PC-9 (cell line): ENCODE measurements at regions not wholly inside any gene's neighbourhood (a gene's known extent, or its start where the extent isn't known, plus 50 kb on each side); places are given as distances from the start of the nearest gene placed in this dataset.

Experiments used
- BruUV-seq: library from RNA; stranded (reverse); fragments of 400-500 nt; replicated peaks from 2 replicates; lab custom pipeline; 2021; lab: Mats Ljungman, UMichigan
- CTCF ChIA-PET: fragments of 300-600 bp; sonication (Branson Sonifier 250); formaldehyde crosslinking; loops from one replicate; lab custom pipeline; 2022; ENCODE audit warnings: antibody characterized with exemption; lab: Charles Lee
- POLR2A ChIA-PET: fragments of 300-600 bp; sonication (Branson Sonifier 250); formaldehyde crosslinking; loops from one replicate; lab custom pipeline; 2022; ENCODE audit warnings: antibody characterized with exemption; ENCODE audit not compliant: unreplicated experiment; lab: Charles Lee
- DNase-seq, 2 experiments: peaks; one replicate each; pipeline versions ENCODE4 v3.0.0 to v3.0.0-alpha.2; 2015 to 2022; ENCODE audit warnings: mixed read lengths in 1 of 2
- H2AFZ ChIP-seq: fragments of 200-600 bp; sonication (generic); 2 replicates; pipeline ENCODE4 v1.8.1; 2017; ENCODE audit warnings: antibody characterized with exemption
- H3F3A ChIP-seq: fragments of 200-600 bp; sonication (generic); 2 replicates; pipeline ENCODE4 v1.8.1; 2017; ENCODE audit warnings: antibody characterized with exemption, mild to moderate bottlenecking, low read depth; ENCODE audit not compliant: insufficient read depth
- H3K27ac ChIP-seq: fragments of 200-600 bp; sonication (generic); 2 replicates; pipeline ENCODE4 v1.6.1; 2016; ENCODE audit warnings: mixed run types
- H3K27me3 ChIP-seq: fragments of 200-600 bp; sonication (generic); 2 replicates; pipeline ENCODE4 v1.6.1; 2016; ENCODE audit warnings: low read depth, mixed run types; ENCODE audit not compliant: insufficient read depth
- H3K36me3 ChIP-seq: fragments of 200-600 bp; sonication (generic); 2 replicates; pipeline ENCODE4 v1.6.1; 2016; ENCODE audit warnings: low read depth, mixed run types
- H3K4me1 ChIP-seq: fragments of 200-600 bp; sonication (generic); replicated peaks from 2 replicates; pipeline ENCODE4 v1.6.1; 2016; ENCODE audit warnings: mixed run types; ENCODE audit not compliant: insufficient read depth
- H3K4me2 ChIP-seq: fragments of 200-600 bp; sonication (generic); 2 replicates; pipeline ENCODE4 v1.6.1; 2017; ENCODE audit warnings: mixed run types
- H3K4me3 ChIP-seq: fragments of 200-600 bp; sonication (generic); 2 replicates; pipeline ENCODE4 v1.6.1; 2016; ENCODE audit warnings: mixed run types
- H3K79me2 ChIP-seq: fragments of 200-600 bp; sonication (generic); 2 replicates; pipeline ENCODE4 v1.6.1; 2017; ENCODE audit warnings: low read depth, mixed run types
- H3K9me2 ChIP-seq: fragments of 200-600 bp; sonication (generic); 2 replicates; pipeline ENCODE4 v1.8.1; 2017; ENCODE audit warnings: mild to moderate bottlenecking; ENCODE audit not compliant: insufficient read depth
- H3K9me3 ChIP-seq: fragments of 200-600 bp; sonication (generic); 2 replicates; pipeline ENCODE4 v1.8.1; 2016; ENCODE audit warnings: low read depth; ENCODE audit not compliant: insufficient read depth
- H4K20me1 ChIP-seq: fragments of 200-600 bp; sonication (generic); 2 replicates; pipeline ENCODE4 v1.8.1; 2017; ENCODE audit not compliant: insufficient read depth
- EZH2 ChIP-seq: fragments of 200-600 bp; sonication (generic); IDR thresholded peaks from 2 replicates; pipeline ENCODE4 v1.8.0; 2017; ENCODE audit warnings: antibody characterized with exemption, low read depth
- intact Hi-C: fragments of 100-400 bp; cut with micrococcal nuclease; formaldehyde crosslinking; loops from one replicate; pipeline ENCODE4 v1.10.0; 2022; ENCODE audit not compliant: unreplicated experiment
- TF ChIP-seq, protein P1 (sequence below): fragments of 200-600 bp; sonication (generic); conservative IDR thresholded peaks from 2 replicates; pipeline ENCODE4 v1.6.1; 2017; ENCODE audit warnings: mixed run types, antibody characterized with exemption, mild to moderate bottlenecking, moderate library complexity

GRCh38 chr1:101603726-101604125, 366.9 kb downstream of the S1PR1 start:
- Histone ChIP-seq H3K27ac (no peak overlapping the region), H3K36me3 (no peaks in the 10 kb centered on the region), H3K79me2 (no peaks in the 10 kb centered on the region), H3K9me2 (no peaks in the 10 kb centered on the region), H3K4me2 (no peak overlapping the region), H3K4me3 (no peak overlapping the region), H3F3A (no peaks in the 10 kb centered on the region), H3K27me3 (no peaks in the 10 kb centered on the region), H3K4me1 (no peaks in the 10 kb centered on the region), H3K9me3 (no peaks in the 10 kb centered on the region), H4K20me1 (no peaks in the 10 kb centered on the region), H2AFZ (no peak overlapping the region)
- no peak for DNase-seq
- TF ChIP-seq, protein P1, sequence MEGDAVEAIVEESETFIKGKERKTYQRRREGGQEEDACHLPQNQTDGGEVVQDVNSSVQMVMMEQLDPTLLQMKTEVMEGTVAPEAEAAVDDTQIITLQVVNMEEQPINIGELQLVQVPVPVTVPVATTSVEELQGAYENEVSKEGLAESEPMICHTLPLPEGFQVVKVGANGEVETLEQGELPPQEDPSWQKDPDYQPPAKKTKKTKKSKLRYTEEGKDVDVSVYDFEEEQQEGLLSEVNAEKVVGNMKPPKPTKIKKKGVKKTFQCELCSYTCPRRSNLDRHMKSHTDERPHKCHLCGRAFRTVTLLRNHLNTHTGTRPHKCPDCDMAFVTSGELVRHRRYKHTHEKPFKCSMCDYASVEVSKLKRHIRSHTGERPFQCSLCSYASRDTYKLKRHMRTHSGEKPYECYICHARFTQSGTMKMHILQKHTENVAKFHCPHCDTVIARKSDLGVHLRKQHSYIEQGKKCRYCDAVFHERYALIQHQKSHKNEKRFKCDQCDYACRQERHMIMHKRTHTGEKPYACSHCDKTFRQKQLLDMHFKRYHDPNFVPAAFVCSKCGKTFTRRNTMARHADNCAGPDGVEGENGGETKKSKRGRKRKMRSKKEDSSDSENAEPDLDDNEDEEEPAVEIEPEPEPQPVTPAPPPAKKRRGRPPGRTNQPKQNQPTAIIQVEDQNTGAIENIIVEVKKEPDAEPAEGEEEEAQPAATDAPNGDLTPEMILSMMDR = no peak
- no peak for TF ChIP-seq EZH2
- POLR2A ChIA-PET = no interaction called here
- intact Hi-C loops = no loop called here
- BruUV-seq = no TSS peak
- CTCF ChIA-PET = no interaction called here

DNA sequence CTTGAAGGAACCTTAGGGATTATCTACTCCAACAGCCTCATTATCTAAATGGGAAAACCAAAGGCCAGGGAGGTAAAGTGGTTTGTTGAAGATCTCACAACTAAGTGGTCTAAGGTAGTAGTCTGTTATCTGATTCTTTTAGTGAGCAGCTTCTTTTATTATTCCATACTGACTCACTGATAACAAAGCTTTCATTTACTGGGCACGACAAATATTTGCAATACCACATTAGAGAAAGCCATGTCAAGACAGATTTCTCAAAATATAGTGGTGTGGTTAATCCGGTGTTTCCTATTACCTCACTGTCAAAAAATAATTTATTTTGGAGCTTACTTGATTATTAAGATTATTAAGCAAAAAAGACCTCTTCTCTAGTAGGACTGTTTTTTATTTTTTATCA, 369.1 kb downstream of the S1PR1 start:
- no peak overlapping the region for H2AFZ ChIP-seq
- H3F3A ChIP-seq = no peaks in the 10 kb centered on the region
- H3K9me3 ChIP-seq = no peaks in the 10 kb centered on the region
- DNase-seq = no peak
- H3K27me3 ChIP-seq = no peaks in the 10 kb centered on the region
- no peaks in the 10 kb centered on the region for H3K9me2 ChIP-seq
- H3K4me1 ChIP-seq = no peaks in the 10 kb centered on the region
- no TSS peak for BruUV-seq
- TF ChIP-seq EZH2 = no peak
- TF ChIP-seq, protein P1 = no peak
- intact Hi-C loops = no loop called here
- H3K79me2 ChIP-seq = no peaks in the 10 kb centered on the region
- CTCF ChIA-PET = no interaction called here
- H3K4me3 ChIP-seq = no peak overlapping the region
- H3K4me2 ChIP-seq = no peak overlapping the region
- no peak overlapping the region for H3K27ac ChIP-seq
- POLR2A ChIA-PET = no interaction called here
- H3K36me3 ChIP-seq = no peaks in the 10 kb centered on the region
- no peaks in the 10 kb centered on the region for H4K20me1 ChIP-seq

GRCh38 chr1:101613546-101613945, 376.7 kb downstream of the S1PR1 start:
- no peaks in the 10 kb centered on the region for H3K79me2 ChIP-seq
- no peaks in the 10 kb centered on the region for H3K9me3 ChIP-seq
- H3K27me3 ChIP-seq = no peaks in the 10 kb centered on the region
- no peaks in the 10 kb centered on the region for H3F3A ChIP-seq
- intact Hi-C loops = no loop called here
- ChIA-PET CTCF (no interaction called here), POLR2A (no interaction called here)
- no peak overlapping the region for H3K27ac ChIP-seq
- H3K9me2 ChIP-seq = no peaks in the 10 kb centered on the region; the same call in 1 of the 2 replicates
- no peaks in the 10 kb centered on the region for H4K20me1 ChIP-seq
- H3K4me1 ChIP-seq = no peaks in the 10 kb centered on the region
- H2AFZ ChIP-seq = no peak overlapping the region
- no TSS peak for BruUV-seq
- no peak for TF ChIP-seq EZH2
- TF ChIP-seq, protein P1 = no peak
- H3K4me3 ChIP-seq = no peak overlapping the region
- no peak overlapping the region for H3K4me2 ChIP-seq
- no peak for DNase-seq
- H3K36me3 ChIP-seq = no peaks in the 10 kb centered on the region
